Skeletal muscle cell (primary cell): ENCODE measurements at regions not wholly inside any gene's neighbourhood (a gene's known extent, or its start where the extent isn't known, plus 50 kb on each side); places are given as distances from the start of the nearest gene placed in this dataset.

Experiments used
- DNase-seq: peaks from one replicate; pipeline ENCODE4 v3.0.0-alpha.2; 2010; ENCODE audit warnings: low read depth
- H3K4me3 ChIP-seq: 2 replicates; pipeline ENCODE4 v1.5.1; 2011; ENCODE audit warnings: low read depth, mild to moderate bottlenecking, control low read depth, low read length, moderate library complexity

- no peak overlapping the region for H3K4me3 ChIP-seq
- DNase-seq: no peak
These were observed 54.4 kb downstream of the PMAIP1 start for GRCh38 chr18:59954241-59954640.
